H9 (cell line): ENCODE measurements at regions not wholly inside any gene's neighbourhood (a gene's known extent, or its start where the extent isn't known, plus 50 kb on each side); places are given as distances from the start of the nearest gene placed in this dataset.

Source experiments
- DNase-seq: peaks from one replicate; pipeline ENCODE4 v3.0.0-alpha.2; 2017
- H2AFZ ChIP-seq: one replicate; pipeline ENCODE4 v1.6.1; 2013; ENCODE audit warnings: mild to moderate bottlenecking, low read length, control low read depth, moderate library complexity
- H2AK5ac ChIP-seq: 2 replicates; pipeline ENCODE4 v1.6.1; 2013; ENCODE audit warnings: low read length, control low read depth, mixed read lengths; ENCODE audit not compliant: insufficient read length
- H2BK120ac ChIP-seq: one replicate; pipeline ENCODE4 v1.6.1; 2013; ENCODE audit warnings: low read depth, mild to moderate bottlenecking, low read length, control low read depth, inconsistent platforms; ENCODE audit not compliant: poor library complexity, severe bottlenecking
- H2BK12ac ChIP-seq: 2 replicates; pipeline ENCODE4 v1.6.1; 2013; ENCODE audit warnings: low read length, control low read depth, mixed read lengths, low read depth; ENCODE audit not compliant: insufficient read length
- H2BK15ac ChIP-seq: 2 replicates; pipeline ENCODE4 v1.6.1; 2013; ENCODE audit warnings: low read depth, low read length, control low read depth
- H2BK20ac ChIP-seq: one replicate; pipeline ENCODE4 v1.6.1; 2013; ENCODE audit warnings: low read depth, mild to moderate bottlenecking, low read length, control low read depth, inconsistent platforms; ENCODE audit not compliant: poor library complexity, severe bottlenecking
- H2BK5ac ChIP-seq: 2 replicates; pipeline ENCODE4 v1.6.1; 2013; ENCODE audit warnings: low read length, control low read depth, mixed read lengths; ENCODE audit not compliant: insufficient read length
- H3K14ac ChIP-seq: 2 replicates; pipeline ENCODE4 v1.6.1; 2013; ENCODE audit warnings: low read length, control low read depth; ENCODE audit not compliant: insufficient read depth
- H3K18ac ChIP-seq: 2 replicates; pipeline ENCODE4 v1.6.1; 2013; ENCODE audit warnings: low read depth, mild to moderate bottlenecking, mixed read lengths, low read length, control low read depth; ENCODE audit not compliant: insufficient read length
- H3K23ac ChIP-seq: 2 replicates; pipeline ENCODE4 v1.6.1; 2013; ENCODE audit warnings: low read length, control low read depth, mixed read lengths, low read depth; ENCODE audit not compliant: insufficient read length
- H3K23me2 ChIP-seq: 2 replicates; pipeline ENCODE4 v1.6.1; 2013; ENCODE audit warnings: low read depth, mild to moderate bottlenecking, mixed read lengths, low read length, control low read depth; ENCODE audit not compliant: insufficient read length, poor library complexity, severe bottlenecking
- H3K27ac ChIP-seq: 2 replicates; pipeline ENCODE4 v1.5.1; 2013; ENCODE audit warnings: low read length, control low read depth, mixed read lengths, low read depth; ENCODE audit not compliant: insufficient read length
- H3K27me3 ChIP-seq: 2 replicates; pipeline ENCODE4 v1.6.1; 2013; ENCODE audit warnings: low read length, control low read depth, inconsistent platforms; ENCODE audit not compliant: insufficient read depth
- H3K4ac ChIP-seq: 2 replicates; pipeline ENCODE4 v1.6.1; 2013; ENCODE audit warnings: low read depth, mild to moderate bottlenecking, control low read depth, inconsistent platforms, low read length, moderate library complexity
- H3K4me1 ChIP-seq: 2 replicates; pipeline ENCODE4 v1.6.1; 2013; ENCODE audit warnings: low read length, control low read depth, inconsistent platforms; ENCODE audit not compliant: insufficient read depth
- H3K4me2 ChIP-seq: 2 replicates; pipeline ENCODE4 v1.6.1; 2013; ENCODE audit warnings: low read length, control low read depth, mixed read lengths; ENCODE audit not compliant: insufficient read length, insufficient read depth
- H3K56ac ChIP-seq: 2 replicates; pipeline ENCODE4 v1.6.1; 2013; ENCODE audit warnings: low read depth, mild to moderate bottlenecking, mixed read lengths, low read length, control low read depth; ENCODE audit not compliant: insufficient read length
- H3K79me1 ChIP-seq: 2 replicates; pipeline ENCODE4 v1.6.1; 2013; ENCODE audit warnings: low read depth, mild to moderate bottlenecking, moderate library complexity, low read length, control low read depth, inconsistent platforms; ENCODE audit not compliant: insufficient read depth, poor library complexity, severe bottlenecking
- H3K79me2 ChIP-seq: 2 replicates; pipeline ENCODE4 v1.6.1; 2013; ENCODE audit warnings: low read length, control low read depth, inconsistent platforms; ENCODE audit not compliant: insufficient read depth
- H3K9ac ChIP-seq: 2 replicates; pipeline ENCODE4 v1.6.1; 2013; ENCODE audit warnings: low read length, control low read depth, mixed read lengths; ENCODE audit not compliant: insufficient read length; ENCODE audit errors: extremely low read depth
- H3K9me3 ChIP-seq: one replicate; pipeline ENCODE4 v1.6.1; 2013; ENCODE audit warnings: low read depth, low read length, inconsistent platforms; ENCODE audit not compliant: control insufficient read depth
- H3T11ph ChIP-seq: one replicate; pipeline ENCODE4 v1.6.1; 2013; ENCODE audit warnings: mild to moderate bottlenecking, low read length, control low read depth, inconsistent platforms
- H4K20me1 ChIP-seq: one replicate; pipeline ENCODE4 v1.6.1; 2013; ENCODE audit not compliant: control insufficient read depth, insufficient read length, insufficient read depth
- H4K5ac ChIP-seq: 2 replicates; pipeline ENCODE4 v1.6.1; 2013; ENCODE audit warnings: low read depth, mild to moderate bottlenecking, mixed read lengths, low read length, control low read depth; ENCODE audit not compliant: insufficient read length
- H4K8ac ChIP-seq: replicated peaks from 2 replicates; pipeline ENCODE4 v1.6.1; 2013; ENCODE audit warnings: low read length, control low read depth, mixed read lengths, low read depth; ENCODE audit not compliant: insufficient read length
- H4K91ac ChIP-seq: 2 replicates; pipeline ENCODE4 v1.6.1; 2013; ENCODE audit warnings: low read depth, mild to moderate bottlenecking, moderate library complexity, mixed read lengths, low read length, control low read depth; ENCODE audit not compliant: insufficient read length
- H3K27ac Mint-ChIP-seq, 3 experiments: 2 replicates in 2 of 3; 3 replicates in 1 of 3; pipeline ENCODE4 v1.8.0; 2020 to 2021; ENCODE audit warnings: mixed read lengths in 3 of 3, mild to moderate bottlenecking in 1 of 3, moderate library complexity in 1 of 3
- H3K27me3 Mint-ChIP-seq: 2 replicates; pipeline ENCODE4 v1.8.0; 2021; ENCODE audit warnings: low read depth, mild to moderate bottlenecking, moderate library complexity, mixed read lengths
- H3K36me3 Mint-ChIP-seq, 3 experiments: 2 replicates in 2 of 3; 3 replicates in 1 of 3; pipeline ENCODE4 v1.8.0; 2020 to 2021; ENCODE audit warnings: low read depth in 3 of 3, mixed read lengths in 3 of 3; ENCODE audit not compliant: insufficient read depth in 1 of 3
- H3K4me1 Mint-ChIP-seq, 2 experiments: 2 replicates each; pipeline ENCODE4 v1.8.0; 2020; ENCODE audit warnings: mixed read lengths in 2 of 2
- H3K4me3 Mint-ChIP-seq, 2 experiments: 2 replicates in 1 of 2; 3 replicates in 1 of 2; pipeline ENCODE4 v1.8.0; 2020 to 2021; ENCODE audit warnings: mild to moderate bottlenecking in 2 of 2, mixed read lengths in 2 of 2, moderate library complexity in 1 of 2
- H3K9me3 Mint-ChIP-seq, 2 experiments: 2 replicates in 1 of 2; 3 replicates in 1 of 2; pipeline ENCODE4 v1.8.0; 2020; ENCODE audit warnings: mild to moderate bottlenecking in 2 of 2, mixed read lengths in 2 of 2, moderate library complexity in 1 of 2
- CTCF ChIP-seq: fragments of 200-600 bp; sonication (generic); conservative IDR thresholded peaks from 3 replicates; pipeline ENCODE4 v1.8.0; 2021; ENCODE audit warnings: antibody characterized with exemption, mild to moderate bottlenecking
- WGBS: extraction: QIAGEN DNeasy Blood & Tissue Kit; methylation state at CpG from one replicate; pipeline ENCODE4 v1.1.7; 2013; ENCODE audit warnings: missing lambda C conversion rate, low lambda C conversion rate, mixed read lengths; ENCODE audit not compliant: insufficient read length; ENCODE audit errors: extremely low coverage; 5-methylcytosine and 5-hydroxymethylcytosine counted together

- Histone ChIP-seq H3K27ac (no peak overlapping the region), H3K14ac (no peak overlapping the region), H3K4me2 (no peak overlapping the region), H2BK120ac (no peak overlapping the region), H3K27me3 (no peaks in the 10 kb centered on the region), H3K4ac (no peak overlapping the region), H2BK5ac (no peak overlapping the region), H4K91ac (no peak overlapping the region), H4K20me1 (no peaks in the 10 kb centered on the region), H3K79me2 (no peaks in the 10 kb centered on the region), H3K18ac (no peak overlapping the region), H2BK15ac (no peak overlapping the region), H3K23me2 (no peaks in the 10 kb centered on the region), H4K5ac (no peak overlapping the region), H4K8ac (no peak overlapping the region), H3K9ac (no peak overlapping the region), H2AFZ (no peak overlapping the region), H2AK5ac (no peak overlapping the region), H2BK20ac (no peak overlapping the region), H3K9me3 (no peaks in the 10 kb centered on the region), H3K23ac (no peak overlapping the region), H3K79me1 (no peaks in the 10 kb centered on the region), H3K56ac (no peak overlapping the region), H2BK12ac (no peak overlapping the region), H3K4me1 (no peaks in the 10 kb centered on the region; the same call in 1 of the 2 replicates), H3T11ph (no peak overlapping the region)
- peak; percentile 19 for DNase-seq
- Mint-ChIP-seq H3K36me3 (no peaks in the 10 kb centered on the region; a peak in 1 of 7 replicates), H3K9me3 (no peaks in the 10 kb centered on the region; a peak in 3 of 5 replicates), H3K4me1 (peaks cover 21 to 51% of the 10 kb centered on the region in 2 experiments), H3K4me3 (no peak overlapping the region), H3K27me3 (peaks cover 19% of the 10 kb centered on the region), H3K27ac (no peak overlapping the region)
- no peak for TF ChIP-seq CTCF
- WGBS, result no CpG with 5 or more reads among the region's 6 CpGs
Observed at GRCh38 chr17:74132354-74132753, 71.1 kb upstream of the RPL38 start.
